Endothelial cell of umbilical vein (primary cell): ENCODE measurements at regions not wholly inside any gene's neighbourhood (a gene's known extent, or its start where the extent isn't known, plus 50 kb on each side); places are given as distances from the start of the nearest gene placed in this dataset.
"Not testable (repeated sequence)": the region's sequence is repeated elsewhere in the genome, so short reads cannot be mapped to it uniquely, and the experiment has no call there.

ENCODE experiments used
- BruUV-seq: library from RNA; stranded (reverse); fragments of 400-500 nt; replicated peaks from 2 replicates; lab custom pipeline; 2021; lab: Mats Ljungman, UMichigan
- CTCF ChIA-PET: fragments of 300-600, 350-600 bp; sonication (Branson Sonifier 250); formaldehyde crosslinking; loops from one replicate; lab custom pipeline; 2021; ENCODE audit warnings: antibody characterized with exemption, inconsistent platforms; lab: Charles Lee
- POLR2A ChIA-PET: fragments of 300-600, 350-600 bp; sonication (Branson Sonifier 250); formaldehyde crosslinking; loops from one replicate; lab custom pipeline; 2021; ENCODE audit warnings: antibody characterized with exemption, inconsistent platforms; lab: Charles Lee
- DNase-seq: peaks from one replicate; pipeline ENCODE4 v3.0.0-alpha.2; 2011; ENCODE audit warnings: low read depth, low spot score
- FAIRE-seq: peaks from 2 replicates; lab custom pipeline; 2011; peaks lifted over from hg19 to GRCh38; lab: Jason Lieb, UNC
- H2AFZ ChIP-seq: 2 replicates; pipeline ENCODE4 v1.6.0; 2012; ENCODE audit warnings: low read depth, low read length, control low read depth, inconsistent platforms
- H3K27ac ChIP-seq: 2 replicates; pipeline ENCODE4 v1.5.1; 2011; ENCODE audit warnings: low read depth, mild to moderate bottlenecking, control low read depth, low read length, moderate library complexity; ENCODE audit not compliant: insufficient read depth
- H3K27me3 ChIP-seq, 2 experiments: 2 replicates each; pipeline versions ENCODE4 v1.6.0 to v1.6.1; 2011; ENCODE audit warnings: low read length in 2 of 2, mixed read lengths in 1 of 2; ENCODE audit not compliant: control insufficient read depth in 2 of 2, insufficient read depth in 2 of 2
- H3K36me3 ChIP-seq, 2 experiments: 2 replicates in 1 of 2; 3 replicates in 1 of 2; pipeline ENCODE4 v1.5.1; 2011; ENCODE audit warnings: low read length in 2 of 2, mild to moderate bottlenecking in 1 of 2, moderate library complexity in 1 of 2; ENCODE audit not compliant: control insufficient read depth in 2 of 2, insufficient read depth in 2 of 2; ENCODE audit errors: extremely low read depth in 1 of 2
- H3K4me1 ChIP-seq: 3 replicates; pipeline ENCODE4 v1.5.1; 2011; ENCODE audit warnings: mild to moderate bottlenecking, low read length; ENCODE audit not compliant: control insufficient read depth, insufficient read depth; ENCODE audit errors: extremely low read depth
- H3K4me2 ChIP-seq: 2 replicates; pipeline ENCODE4 v1.6.1; 2011; ENCODE audit warnings: low read length, control low read depth, mixed read lengths; ENCODE audit not compliant: insufficient read depth
- H3K4me3 ChIP-seq, 3 experiments: fragments of 200-600 bp in 1 of 3; sonication (generic), shearing (Covaris generic) in 1 of 3; replicated peaks in 1 of 3; 2 replicates each; pipeline ENCODE4 v1.5.1; 2011 to 2016; ENCODE audit warnings: control low read depth in 3 of 3, low read length in 3 of 3, mild to moderate bottlenecking in 2 of 3, inconsistent platforms in 1 of 3, low read depth in 1 of 3, moderate library complexity in 1 of 3; ENCODE audit not compliant: insufficient read depth in 1 of 3
- H3K79me2 ChIP-seq: 2 replicates; pipeline ENCODE4 v1.6.0; 2012; ENCODE audit warnings: low read length, inconsistent platforms; ENCODE audit not compliant: control insufficient read depth, insufficient read depth
- H3K9ac ChIP-seq: replicated peaks from 2 replicates; pipeline ENCODE3; 2011; ENCODE audit warnings: low read length, control low read depth; ENCODE audit not compliant: insufficient read depth; ENCODE audit errors: extremely low read depth
- H3K9me1 ChIP-seq: replicated peaks from 3 replicates; pipeline ENCODE4 v1.6.0; 2011; ENCODE audit warnings: mild to moderate bottlenecking, low read length; ENCODE audit not compliant: control insufficient read depth, insufficient read depth; ENCODE audit errors: extremely low read depth
- H3K9me3 ChIP-seq: replicated peaks from 2 replicates; pipeline ENCODE4 v1.5.1; 2012; ENCODE audit warnings: low read length, inconsistent platforms; ENCODE audit not compliant: control insufficient read depth, insufficient read depth
- H4K20me1 ChIP-seq: replicated peaks from 2 replicates; pipeline ENCODE3; 2011; ENCODE audit warnings: mild to moderate bottlenecking, low read length; ENCODE audit not compliant: control insufficient read depth, insufficient read depth; ENCODE audit errors: extremely low read depth
- FOS ChIP-seq: IDR thresholded peaks from 2 replicates; pipeline ENCODE4 v1.6.1; 2011; ENCODE audit warnings: mild to moderate bottlenecking, low read length, moderate library complexity, borderline replicate concordance; ENCODE audit not compliant: insufficient read depth
- JUN ChIP-seq: IDR thresholded peaks from 2 replicates; pipeline ENCODE4 v1.6.1; 2011; ENCODE audit warnings: borderline replicate concordance, low read depth; ENCODE audit not compliant: insufficient read length, insufficient read depth
- POLR2A ChIP-seq: IDR thresholded peaks from 2 replicates; pipeline ENCODE4 v1.6.1; 2012; ENCODE audit warnings: low read depth, mild to moderate bottlenecking, control low read depth, low read length
- POLR2AphosphoS5 ChIP-seq: IDR thresholded peaks from 2 replicates; pipeline ENCODE4 v1.6.1; 2012; ENCODE audit warnings: low read depth, mild to moderate bottlenecking, control low read depth, low read length, moderate library complexity; ENCODE audit not compliant: insufficient read depth
- dilution Hi-C: fragments of 300-500 bp; cut with MboI; formaldehyde crosslinking; loops from one replicate; pipeline ENCODE4 v1.15.0; 2019; ENCODE audit warnings: low sequenced_read_pairs; ENCODE audit not compliant: extremely low pct_ligation_motif_present
- intact Hi-C: fragments of 100-400 bp; cut with micrococcal nuclease; formaldehyde crosslinking; loops from one replicate; pipeline ENCODE4 v1.10.0; 2022

DNA sequence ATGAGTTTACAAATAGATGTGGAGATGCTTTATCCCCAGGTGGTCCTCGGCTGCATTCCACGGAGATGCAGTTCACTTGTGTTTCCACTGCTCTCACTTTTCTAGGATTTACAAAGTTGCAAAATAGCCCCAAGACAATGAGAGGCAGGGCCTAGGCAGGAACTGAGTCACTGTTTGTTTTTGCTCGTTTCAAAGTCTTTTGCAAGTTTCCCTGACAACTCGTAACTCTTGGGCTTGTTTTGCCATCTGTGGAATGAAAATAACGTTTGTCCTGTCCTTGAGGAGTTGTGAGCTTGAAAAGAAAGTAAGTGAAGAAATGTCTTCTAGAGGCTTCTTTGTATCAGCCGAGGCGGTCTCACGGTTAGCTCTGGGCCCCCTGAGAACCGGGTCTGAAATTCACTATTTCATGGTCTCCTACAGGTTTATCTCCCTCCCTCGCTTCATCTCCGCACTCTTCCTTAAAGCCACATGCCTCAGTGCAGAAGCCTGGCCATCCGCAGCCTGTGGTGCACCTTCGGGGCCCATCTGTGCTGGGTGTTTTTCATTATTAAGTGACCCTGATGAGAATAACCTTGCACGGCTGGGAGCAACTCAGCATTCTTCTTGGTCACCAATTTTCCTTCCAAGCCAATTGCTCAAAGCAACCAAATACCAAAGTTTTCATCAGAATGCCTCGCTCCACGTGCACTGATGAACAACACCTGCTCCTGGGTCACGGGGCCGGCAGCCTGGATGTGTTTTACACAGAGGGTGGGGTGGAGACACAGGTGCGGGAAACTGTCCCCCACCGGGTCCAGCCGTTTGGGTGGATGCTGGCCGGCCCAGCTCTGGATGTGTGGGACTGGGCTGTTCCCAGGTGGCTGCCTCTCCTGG lies 172.4 kb downstream of the LAT start:
- peak overlapping the region in 1 of 3 experiments; percentile 24 for H3K4me3 ChIP-seq

DNA sequence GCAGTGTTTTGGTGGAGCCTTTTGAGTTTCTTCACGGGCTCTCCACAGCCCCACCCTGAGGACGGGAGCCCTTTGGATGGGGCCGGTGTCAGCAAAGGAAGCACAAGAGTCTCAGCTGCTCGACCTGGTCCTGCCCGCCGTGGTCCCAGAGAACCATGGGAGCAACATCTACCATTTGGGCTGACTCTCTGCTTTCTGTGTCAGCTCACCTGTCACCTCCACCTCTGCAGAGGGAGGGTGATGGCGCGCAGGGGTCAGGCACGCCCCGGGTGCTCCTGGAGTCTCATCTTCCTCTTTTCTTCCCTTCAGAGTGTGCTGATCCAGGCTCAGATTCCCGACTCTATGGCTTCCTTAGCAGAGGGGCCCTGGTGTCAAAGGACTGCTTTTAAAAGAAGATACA lies 171.7 kb downstream of the LAT start:
- peak overlapping the region; percentile 96 for H3K27ac ChIP-seq
- H3K27me3 ChIP-seq: no peaks in the 10 kb centered on the region
- no peaks in the 10 kb centered on the region for H3K9me3 ChIP-seq
- H4K20me1 ChIP-seq: no peaks in the 10 kb centered on the region
- no peak overlapping the region for H2AFZ ChIP-seq
- no peaks in the 10 kb centered on the region for H3K36me3 ChIP-seq
- no peak for DNase-seq
- H3K4me2 ChIP-seq: peak overlapping the region; percentile 28
- H3K4me3 ChIP-seq: no peak overlapping the region
- no peak for FAIRE-seq
- peak overlapping the region; percentile 57 for H3K9ac ChIP-seq
- no peaks in the 10 kb centered on the region for H3K9me1 ChIP-seq
- CTCF ChIA-PET: interaction anchor here (1.3 kb wide), 1 partner anchor 23 kb away, joined by 3 read pairs; no protein-coding TSS in a partner anchor
- POLR2A ChIA-PET: no interaction called here
- intact Hi-C loops: loop anchor here (2.0 kb wide), 1 partner anchor 22 kb away; no protein-coding TSS in a partner anchor
- peaks cover 25% of the 10 kb centered on the region for H3K4me1 ChIP-seq
- TSS peak; percentile 95 for BruUV-seq
- TF ChIP-seq JUN (no peak), FOS (no peak), POLR2A (no peak)
- dilution Hi-C loops: no loop called here
- no peaks in the 10 kb centered on the region for H3K79me2 ChIP-seq

More for the DNA sequence above, 172.4 kb downstream of the LAT start:
- H3K27me3 ChIP-seq, H3K9me1 ChIP-seq, POLR2A ChIA-PET, H2AFZ ChIP-seq, H3K79me2 ChIP-seq, H4K20me1 ChIP-seq, H3K36me3 ChIP-seq, H3K9me3 ChIP-seq, dilution Hi-C loops: not testable (repeated sequence)
- Histone ChIP-seq H3K27ac (peak overlapping the region; percentile 96), H3K4me1 (peaks cover 23% of the 10 kb centered on the region), H3K4me2 (peak overlapping the region; percentile 43), H3K9ac (peak overlapping the region; percentile 92)
- TF ChIP-seq POLR2AphosphoS5 (peak; percentile 61), JUN (peak; percentile 88), FOS (peak; percentile 75)
- intact Hi-C loops: loop anchor here (2.0 kb wide), 1 partner anchor 22 kb away; no protein-coding TSS in a partner anchor
- FAIRE-seq (peak; percentile 100), DNase-seq (peak; percentile 97)
- CTCF ChIA-PET: interaction anchor here (1.3 kb wide), 1 partner anchor 22 kb away, joined by 3 read pairs; no protein-coding TSS in a partner anchor
- TSS peak; percentile 97 for BruUV-seq

- intact Hi-C loops: loop anchor here (2.0 kb wide), 1 partner anchor 23 kb away; no protein-coding TSS in a partner anchor
- H3K4me2 ChIP-seq, BruUV-seq, H3K4me3 ChIP-seq, H3K9me3 ChIP-seq, FAIRE-seq, DNase-seq, H3K9me1 ChIP-seq, H3K79me2 ChIP-seq, H3K27ac ChIP-seq, H2AFZ ChIP-seq, H4K20me1 ChIP-seq, CTCF ChIA-PET, dilution Hi-C loops, H3K9ac ChIP-seq, POLR2A ChIA-PET, H3K36me3 ChIP-seq, H3K27me3 ChIP-seq: not testable (repeated sequence)
- peaks cover 25% of the 10 kb centered on the region for H3K4me1 ChIP-seq
These were observed 171.0 kb downstream of the LAT start for GRCh38 chr16:29155866-29156200.
